Upper lobe of left lung (tissue), 6 donors: ENCODE measurements at regions not wholly inside any gene's neighbourhood (a gene's known extent, or its start where the extent isn't known, plus 50 kb on each side); places are given as distances from the start of the nearest gene placed in this dataset.

Experiments
- ATAC-seq, 2 donors: fragments of 200-7000 bp; cut with Tn5 transposase; one replicate each; pipeline ENCODE4 v1.9.1; 2022; ENCODE audit warnings: mild to moderate bottlenecking in 2 of 2, moderate library complexity in 2 of 2; ENCODE audit not compliant: low FRiP score in 2 of 2
- DNase-seq, 2 donors: peaks; one replicate each; pipeline ENCODE4 v3.0.0-alpha.2; 2019 to 2020
- H3K27ac ChIP-seq, 4 donors: fragments of 200-600 bp; sonication (generic); one replicate each; pipeline ENCODE4 v1.5.1; 2016 to 2019
- H3K27me3 ChIP-seq, 4 donors: fragments of 200-600 bp; sonication (generic); one replicate each; pipeline ENCODE4 v1.5.1; 2017 to 2019
- H3K36me3 ChIP-seq, 4 donors: fragments of 200-600 bp; sonication (generic); one replicate each; pipeline ENCODE4 v1.5.1; 2016 to 2019
- H3K4me1 ChIP-seq, 4 donors: fragments of 200-600 bp; sonication (generic); one replicate each; pipeline ENCODE4 v1.5.1; 2018 to 2019
- H3K4me3 ChIP-seq, 4 donors: fragments of 200-600 bp; sonication (generic); one replicate each; pipeline ENCODE4 v1.5.1; 2017 to 2019; ENCODE audit warnings: mild to moderate bottlenecking in 2 of 4, moderate library complexity in 1 of 4
- H3K9me3 ChIP-seq, 4 donors: fragments of 200-600 bp; sonication (generic); one replicate each; pipeline ENCODE4 v1.5.1; 2018 to 2019
- EP300 ChIP-seq, 4 donors: sonication (generic); formaldehyde crosslinking; IDR thresholded peaks; one replicate each; pipeline ENCODE4 v1.5.1; 2017; ENCODE audit warnings: antibody characterized with exemption in 4 of 4, control low read depth in 2 of 4
- POLR2A ChIP-seq, 4 donors: fragments of 450-650 bp; IDR thresholded peaks; one replicate each; pipeline ENCODE4 v1.5.1; 2016 to 2017; ENCODE audit warnings: antibody characterized with exemption in 4 of 4, mild to moderate bottlenecking in 2 of 4
- POLR2AphosphoS5 ChIP-seq, 2 donors: sonication (generic); formaldehyde crosslinking; IDR thresholded peaks; one replicate each; pipeline ENCODE4 v1.5.1; 2017; ENCODE audit warnings: antibody characterized with exemption in 2 of 2
- WGBS, 2 donors: methylation state at CpG; one replicate each; pipeline ENCODE4 v1.1.5; 2017 to 2018; 5-methylcytosine and 5-hydroxymethylcytosine counted together
- TF ChIP-seq, protein P1 (sequence below), 6 experiments: fragments of 450-650 bp in 4 of 6; fragments of 200-600 bp in 2 of 6; sonication (generic) in 2 of 6; IDR thresholded peaks; one replicate each; pipeline ENCODE4 v1.5.1; 2016 to 2019; ENCODE audit warnings: antibody characterized with exemption in 6 of 6
- donor health status: DM: no; HTN: no; CAD: no; lungs with moderate emphysema.
- donor health status: DM: no; HTN: yes; CAD: no; lungs with severe emphysema.

DNA sequence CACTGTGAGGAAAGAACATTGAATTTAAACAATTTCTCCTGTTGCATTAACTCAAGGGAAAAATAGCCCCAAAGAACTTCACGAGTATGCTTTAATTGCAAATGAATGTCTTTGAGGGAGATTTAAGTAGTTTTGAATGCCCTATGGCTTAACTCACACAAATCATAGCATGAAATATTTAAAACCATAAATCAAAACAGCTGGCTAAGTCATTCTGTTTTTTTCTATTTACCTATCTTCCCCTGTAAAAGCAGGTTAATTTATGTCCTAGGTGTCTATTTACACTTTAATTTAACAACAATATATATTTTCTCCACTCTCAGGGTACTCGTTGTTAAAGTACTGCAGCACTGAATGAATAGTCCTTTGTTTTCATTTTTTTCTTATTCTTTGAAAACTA lies 118.8 kb upstream of the PIEZO2 start:
- no peaks in the 10 kb centered on the region for H3K4me1 ChIP-seq
- DNase-seq (no peak), ATAC-seq (no peak)

DNA sequence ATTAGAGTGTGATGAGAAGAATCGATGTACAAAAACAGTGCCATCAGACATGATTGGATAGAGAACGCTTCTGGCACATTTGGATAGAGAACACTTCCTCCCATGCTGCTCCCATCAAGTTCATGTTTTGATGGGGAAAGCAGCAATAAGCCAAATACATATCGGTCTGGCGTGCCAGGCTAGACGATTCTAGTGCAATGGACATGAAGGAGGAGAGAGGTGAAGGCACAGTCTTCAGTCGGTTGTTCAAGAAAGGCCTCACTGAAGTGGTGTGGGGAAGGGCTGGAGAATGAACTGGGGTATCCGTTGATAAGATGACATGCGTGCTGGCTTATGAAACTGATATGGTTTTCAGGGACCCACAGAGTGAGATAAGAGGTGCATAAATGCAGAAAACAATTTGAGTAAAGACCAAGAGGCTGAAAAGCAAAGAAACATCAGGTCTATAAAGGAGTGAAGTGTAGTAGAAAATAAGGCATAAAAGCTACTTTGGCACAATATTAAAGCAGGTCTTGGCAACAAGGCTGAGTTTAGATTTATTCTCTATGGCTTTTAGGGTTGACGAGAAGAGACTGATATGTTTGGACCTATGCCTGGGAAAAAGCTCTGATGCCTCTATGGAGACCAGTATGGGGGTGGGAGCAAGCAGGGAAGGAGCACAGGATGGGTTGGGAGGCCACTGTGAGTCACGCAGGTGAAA lies 117.6 kb upstream of the PIEZO2 start:
- ATAC-seq, result no peak
- no peaks in the 10 kb centered on the region for H3K36me3 ChIP-seq
- H3K4me1 ChIP-seq, result no peaks in the 10 kb centered on the region
- DNase-seq, result no peak
- no peak overlapping the region for H3K4me3 ChIP-seq
- WGBS, 2 donors, result 77 to 90% methylated on average over 10 of the region's 10 CpGs
- peaks cover 0 to 9% (median 4%) of the 10 kb centered on the region in 4 donors for H3K9me3 ChIP-seq
- no peak overlapping the region for H3K27ac ChIP-seq
- TF ChIP-seq POLR2A (IDR thresholded peaks at IDR 0.05), result no peak
- TF ChIP-seq EP300 (IDR thresholded peaks at IDR 0.05), result no peak
- TF ChIP-seq, protein P1, sequence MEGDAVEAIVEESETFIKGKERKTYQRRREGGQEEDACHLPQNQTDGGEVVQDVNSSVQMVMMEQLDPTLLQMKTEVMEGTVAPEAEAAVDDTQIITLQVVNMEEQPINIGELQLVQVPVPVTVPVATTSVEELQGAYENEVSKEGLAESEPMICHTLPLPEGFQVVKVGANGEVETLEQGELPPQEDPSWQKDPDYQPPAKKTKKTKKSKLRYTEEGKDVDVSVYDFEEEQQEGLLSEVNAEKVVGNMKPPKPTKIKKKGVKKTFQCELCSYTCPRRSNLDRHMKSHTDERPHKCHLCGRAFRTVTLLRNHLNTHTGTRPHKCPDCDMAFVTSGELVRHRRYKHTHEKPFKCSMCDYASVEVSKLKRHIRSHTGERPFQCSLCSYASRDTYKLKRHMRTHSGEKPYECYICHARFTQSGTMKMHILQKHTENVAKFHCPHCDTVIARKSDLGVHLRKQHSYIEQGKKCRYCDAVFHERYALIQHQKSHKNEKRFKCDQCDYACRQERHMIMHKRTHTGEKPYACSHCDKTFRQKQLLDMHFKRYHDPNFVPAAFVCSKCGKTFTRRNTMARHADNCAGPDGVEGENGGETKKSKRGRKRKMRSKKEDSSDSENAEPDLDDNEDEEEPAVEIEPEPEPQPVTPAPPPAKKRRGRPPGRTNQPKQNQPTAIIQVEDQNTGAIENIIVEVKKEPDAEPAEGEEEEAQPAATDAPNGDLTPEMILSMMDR (IDR thresholded peaks at IDR 0.05), result no peak
- no peak for TF ChIP-seq POLR2AphosphoS5 (IDR thresholded peaks at IDR 0.05)
- H3K27me3 ChIP-seq, result no peaks in the 10 kb centered on the region

More for the DNA sequence above, 118.8 kb upstream of the PIEZO2 start:
- 59 to 63% methylated on average over 2 of the region's 2 CpGs for WGBS, 2 donors
- no peak overlapping the region for H3K4me3 ChIP-seq
- H3K27me3 ChIP-seq, result no peaks in the 10 kb centered on the region
- no peaks in the 10 kb centered on the region for H3K36me3 ChIP-seq
- H3K9me3 ChIP-seq, result peaks cover 0 to 9% (median 4%) of the 10 kb centered on the region in 4 donors
- TF ChIP-seq, protein P1 (IDR thresholded peaks at IDR 0.05), result no peak
- no peak for TF ChIP-seq POLR2A (IDR thresholded peaks at IDR 0.05)
- no peak for TF ChIP-seq POLR2AphosphoS5 (IDR thresholded peaks at IDR 0.05)
- no peak for TF ChIP-seq EP300 (IDR thresholded peaks at IDR 0.05)
- no peak overlapping the region for H3K27ac ChIP-seq

DNA sequence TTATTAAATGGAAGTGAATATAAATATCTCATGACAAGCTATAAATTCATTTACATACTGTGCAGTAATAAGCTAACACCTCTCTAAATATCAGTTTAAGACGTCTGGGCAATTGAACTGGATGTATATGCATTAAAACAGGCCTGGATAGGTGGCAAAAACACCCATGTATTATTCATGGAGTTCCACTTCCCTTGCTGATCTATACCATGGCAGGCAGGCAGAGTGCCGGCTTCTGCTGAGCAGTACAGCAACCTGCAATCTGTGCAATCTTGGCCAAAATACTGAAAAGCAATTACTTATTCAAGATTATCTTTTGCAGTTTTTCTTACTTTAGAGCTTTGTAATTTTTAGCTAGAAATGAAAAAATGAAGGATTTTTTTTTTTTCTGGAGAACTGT lies 112.1 kb upstream of the PIEZO2 start:
- 75 to 79% methylated on average over 2 of the region's 2 CpGs for WGBS, 2 donors
- DNase-seq (no peak), ATAC-seq (no peak)
- H3K4me3 ChIP-seq, result no peak overlapping the region
- H3K27ac ChIP-seq, result no peak overlapping the region
- H3K4me1 ChIP-seq, result no peaks in the 10 kb centered on the region
- H3K9me3 ChIP-seq, result peaks cover 0 to 9% (median 4%) of the 10 kb centered on the region in 4 donors
- H3K27me3 ChIP-seq, result no peaks in the 10 kb centered on the region
- TF ChIP-seq POLR2AphosphoS5 (IDR thresholded peaks at IDR 0.05) (no peak), POLR2A (IDR thresholded peaks at IDR 0.05) (no peak), EP300 (IDR thresholded peaks at IDR 0.05) (no peak)
- TF ChIP-seq, protein P1 (IDR thresholded peaks at IDR 0.05), result no peak
- H3K36me3 ChIP-seq, result no peaks in the 10 kb centered on the region

GRCh38 chr18:11260961-11261461 lies 111.6 kb upstream of the PIEZO2 start:
- Histone ChIP-seq H3K4me1 (no peaks in the 10 kb centered on the region), H3K36me3 (no peaks in the 10 kb centered on the region), H3K9me3 (peaks cover 0 to 9% (median 4%) of the 10 kb centered on the region in 4 donors), H3K27me3 (no peaks in the 10 kb centered on the region), H3K27ac (no peak overlapping the region), H3K4me3 (no peak overlapping the region)
- DNase-seq (no peak), ATAC-seq (no peak)
- 84 to 86% methylated on average over 3 of the region's 3 CpGs for WGBS, 2 donors
- TF ChIP-seq, protein P1 (IDR thresholded peaks at IDR 0.05), result no peak
- TF ChIP-seq POLR2AphosphoS5 (IDR thresholded peaks at IDR 0.05), result no peak
- no peak for TF ChIP-seq POLR2A (IDR thresholded peaks at IDR 0.05)
- no peak for TF ChIP-seq EP300 (IDR thresholded peaks at IDR 0.05)
